NCI-H1105 treated with DMSO at 0.1 percent for 48 hours (cell line): ENCODE measurements at regions not wholly inside any gene's neighbourhood (a gene's known extent, or its start where the extent isn't known, plus 50 kb on each side); places are given as distances from the start of the nearest gene placed in this dataset.
A peak's percentile ranks its signal among the peaks of the same experiment; 100 is the strongest.

Experiments
- DNase-seq: peaks from one replicate; lab custom pipeline; 2025; lab: John Stamatoyannopoulos, UW

DNA sequence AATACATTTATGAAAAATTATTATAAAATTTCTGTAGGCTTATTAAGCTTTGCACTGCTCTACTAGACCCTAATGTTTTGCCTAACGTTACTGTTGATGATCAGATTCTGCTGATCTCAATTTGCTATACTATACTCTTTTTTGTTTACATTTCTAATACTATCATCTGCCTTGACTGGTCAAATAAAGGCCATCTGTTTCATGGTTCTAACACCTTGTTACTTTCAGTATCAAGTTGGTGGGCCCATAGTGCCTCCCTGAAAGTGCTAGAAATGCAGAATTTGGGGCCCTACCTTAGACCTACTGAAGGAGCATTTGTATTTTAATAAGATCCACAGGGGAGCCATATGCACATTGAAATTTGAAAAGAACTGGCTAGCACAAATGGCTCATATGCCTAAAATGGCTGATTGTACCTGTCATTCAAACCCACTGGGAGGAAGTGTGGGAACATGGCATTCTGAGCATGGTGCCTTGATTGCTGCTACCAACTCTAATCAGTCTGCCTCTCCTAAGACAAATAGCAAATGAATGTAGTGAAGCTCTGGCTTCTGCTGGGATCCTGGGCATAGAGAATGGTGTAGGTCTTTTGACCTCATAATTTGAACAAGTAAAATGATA lies 199.1 kb upstream of the BTBD3 start:
- DNase-seq, result no peak

DNA sequence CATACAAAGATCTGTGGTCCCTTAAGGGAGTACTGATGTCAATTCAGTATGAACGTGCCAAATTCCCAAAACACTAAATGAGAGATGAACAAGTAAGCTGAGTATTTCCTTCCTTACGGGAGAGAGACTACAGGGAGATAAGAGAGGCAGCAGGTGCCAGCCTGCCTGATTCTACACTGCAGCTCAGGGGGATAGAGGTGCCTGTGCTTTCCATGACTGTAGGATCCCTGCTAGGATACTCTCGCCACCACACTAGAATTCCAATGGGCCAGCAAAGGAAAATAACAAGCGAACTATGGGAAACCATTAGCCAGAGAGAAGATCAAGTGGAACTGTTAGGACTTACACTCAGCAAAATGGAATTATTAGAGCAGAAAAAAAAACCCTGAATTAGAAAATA lies 198.5 kb upstream of the BTBD3 start:
- no peak for DNase-seq

DNA sequence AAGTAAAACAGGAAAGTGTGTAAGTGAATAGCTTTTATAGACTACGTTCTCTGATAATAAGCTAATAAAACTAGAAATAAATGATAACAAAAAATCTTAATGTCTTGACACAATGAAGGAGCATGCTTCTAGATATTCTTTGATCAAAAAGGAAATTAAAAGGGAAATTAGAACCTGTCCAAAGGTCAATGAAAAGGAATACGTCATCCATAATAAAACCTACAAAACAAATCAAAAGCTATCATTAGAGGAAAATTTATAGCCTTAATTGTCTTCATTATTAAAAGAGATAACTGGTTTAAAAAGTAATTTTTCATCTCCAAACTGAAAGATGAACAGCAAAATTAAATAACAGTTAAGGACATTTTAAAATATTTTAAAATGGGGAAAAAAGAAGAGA lies 196.3 kb upstream of the BTBD3 start:
- DNase-seq, result no peak

DNA sequence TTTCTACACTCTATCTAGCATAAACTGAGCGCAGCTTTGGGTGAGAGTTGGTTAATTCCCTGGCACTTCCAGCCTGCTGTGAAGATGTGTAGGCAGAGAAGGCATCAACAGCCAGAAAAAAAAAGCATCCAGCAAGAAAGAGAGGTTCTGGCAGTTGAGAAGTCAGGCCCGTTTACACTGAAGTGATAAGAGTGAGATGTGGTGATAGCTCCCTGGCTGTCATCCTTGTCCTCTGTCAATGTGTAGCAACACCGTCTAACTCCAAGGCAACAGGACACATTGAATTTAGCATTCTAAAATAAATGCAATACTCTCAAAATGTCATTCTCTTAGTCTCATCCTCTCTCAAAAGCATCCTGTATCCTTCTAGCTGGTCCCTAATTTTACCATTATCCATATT lies 193.6 kb upstream of the BTBD3 start:
- DNase-seq, result no peak

DNA sequence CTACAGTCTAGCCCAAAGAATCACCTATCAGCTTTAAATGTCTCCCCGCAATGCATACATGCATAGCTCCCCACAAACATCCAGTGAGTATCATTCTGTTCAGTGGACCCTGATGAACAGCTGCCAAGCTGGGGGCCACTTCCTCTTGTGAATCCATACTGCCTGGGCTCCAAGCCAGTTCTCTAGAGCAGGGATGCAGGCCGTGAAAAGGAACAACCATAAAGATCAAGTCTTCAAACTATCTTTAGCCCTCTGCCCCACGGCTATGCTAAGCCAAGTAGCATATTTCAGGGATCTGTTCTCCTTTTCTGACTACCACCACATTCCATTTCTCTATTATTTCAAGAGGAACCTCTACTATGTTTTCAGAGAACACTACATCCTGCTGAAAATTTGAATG lies 191.7 kb upstream of the BTBD3 start:
- peak; percentile 89 for DNase-seq

DNA sequence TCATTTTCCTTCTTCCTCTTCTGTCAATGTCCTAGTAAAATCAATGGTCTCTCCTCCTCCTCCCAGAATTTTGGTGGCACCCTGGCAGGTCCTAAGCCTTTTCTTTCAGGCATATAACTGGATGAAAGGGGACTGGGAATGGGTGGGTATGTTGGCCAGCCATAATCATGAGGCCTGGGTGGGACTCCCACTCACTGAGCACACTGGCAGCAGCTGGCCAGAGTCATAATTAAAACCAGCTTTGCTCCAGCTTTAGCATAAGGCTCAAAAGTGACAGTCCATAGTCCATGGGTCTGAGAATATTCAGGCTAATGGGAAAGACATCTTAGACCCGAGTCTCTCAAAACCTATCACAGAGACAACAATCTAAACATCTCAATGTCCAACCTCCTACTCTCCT lies 190.0 kb upstream of the BTBD3 start:
- DNase-seq, result no peak

DNA sequence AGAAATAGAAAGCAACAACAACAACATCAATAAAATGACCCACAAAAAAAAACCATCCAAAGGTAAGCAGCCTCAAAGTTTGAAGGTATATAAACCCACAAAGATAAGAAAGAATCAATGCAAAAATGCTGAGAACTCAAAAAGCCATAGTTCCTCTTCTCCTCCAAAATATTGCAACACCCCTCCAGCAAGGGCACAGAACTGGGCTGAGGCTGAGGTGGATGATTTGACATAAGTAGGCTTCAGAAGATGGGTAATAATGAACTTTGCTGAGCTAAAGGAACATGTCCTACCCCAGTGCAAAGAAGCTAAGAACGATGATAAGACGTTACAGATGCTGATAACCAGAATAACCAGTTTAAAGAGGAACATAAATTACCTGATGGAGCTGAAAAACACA lies 188.8 kb upstream of the BTBD3 start:
- no peak for DNase-seq

DNA sequence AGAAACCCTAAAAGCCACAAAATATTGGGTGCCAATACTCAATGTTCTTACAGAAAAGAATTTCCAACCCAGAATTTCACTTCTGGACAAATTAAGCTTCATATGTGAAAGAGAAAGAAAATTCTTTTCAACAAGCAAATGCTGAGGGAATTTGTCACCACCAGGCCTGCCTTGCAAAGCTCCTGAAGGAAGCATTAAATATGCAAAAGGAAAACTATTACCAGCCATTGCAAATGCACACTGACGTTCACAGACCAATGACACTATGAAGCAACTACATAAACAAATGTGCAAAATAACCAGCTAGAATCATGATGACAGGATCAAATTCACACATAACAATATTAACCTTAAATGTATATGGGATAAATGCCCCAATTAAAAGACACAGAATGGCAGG lies 187.9 kb upstream of the BTBD3 start:
- DNase-seq, result no peak

DNA sequence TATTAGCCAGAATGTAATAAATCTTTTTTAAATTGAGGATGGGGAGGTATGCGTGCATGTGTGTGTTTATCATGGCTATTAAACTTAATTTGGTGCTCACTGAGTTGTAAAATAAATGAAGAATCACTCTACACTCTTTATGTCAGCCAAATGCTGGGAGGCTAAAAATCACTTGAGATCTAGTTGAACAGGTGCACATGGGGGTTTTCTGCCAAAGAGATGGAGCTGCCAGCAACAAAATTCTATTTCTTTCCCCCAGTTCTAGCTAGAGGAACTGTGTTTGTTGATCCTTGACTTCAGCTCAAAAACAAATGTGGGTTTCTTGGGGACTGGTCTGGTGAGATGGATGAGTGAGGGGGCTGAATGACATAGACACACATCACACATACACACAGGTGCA lies 183.3 kb upstream of the BTBD3 start:
- peak; percentile 97 for DNase-seq

DNA sequence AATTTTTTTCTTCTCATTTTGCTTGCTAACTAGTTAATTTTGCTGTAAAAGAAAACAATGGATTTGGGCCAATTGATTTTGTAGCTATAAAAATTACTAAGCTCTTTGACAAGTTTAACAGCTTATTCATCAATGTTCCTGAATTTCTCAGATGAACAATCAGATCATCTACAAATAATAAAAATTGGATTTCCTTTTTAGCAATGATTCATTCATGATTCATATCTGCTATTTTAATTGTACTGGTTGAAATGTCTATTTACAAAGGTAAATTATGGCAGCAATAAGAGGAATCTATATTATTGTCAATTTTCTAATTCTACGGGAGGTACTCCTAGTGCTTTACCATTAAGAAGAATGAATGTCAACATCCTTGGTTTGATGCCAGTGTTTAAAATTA lies 178.8 kb upstream of the BTBD3 start:
- no peak for DNase-seq

DNA sequence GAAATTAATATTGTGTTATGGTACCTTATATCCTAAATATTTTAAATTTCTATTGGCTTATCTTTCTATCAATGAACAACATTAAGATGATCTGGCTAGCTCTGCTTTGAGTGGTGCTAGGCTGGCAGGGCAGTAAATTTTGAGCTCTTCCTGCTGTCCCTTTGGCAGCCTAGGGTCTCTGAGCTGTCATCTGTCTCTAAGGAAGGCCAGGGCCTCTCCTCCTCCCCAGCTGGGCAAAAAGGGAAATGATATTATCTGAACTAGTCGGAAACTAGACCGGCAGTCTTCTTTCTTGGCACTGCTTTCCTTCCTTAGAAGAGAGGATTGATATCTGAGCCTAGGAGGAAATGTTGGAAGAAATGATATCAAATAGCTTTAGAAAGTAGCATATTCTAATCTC lies 176.7 kb upstream of the BTBD3 start:
- DNase-seq, result no peak

DNA sequence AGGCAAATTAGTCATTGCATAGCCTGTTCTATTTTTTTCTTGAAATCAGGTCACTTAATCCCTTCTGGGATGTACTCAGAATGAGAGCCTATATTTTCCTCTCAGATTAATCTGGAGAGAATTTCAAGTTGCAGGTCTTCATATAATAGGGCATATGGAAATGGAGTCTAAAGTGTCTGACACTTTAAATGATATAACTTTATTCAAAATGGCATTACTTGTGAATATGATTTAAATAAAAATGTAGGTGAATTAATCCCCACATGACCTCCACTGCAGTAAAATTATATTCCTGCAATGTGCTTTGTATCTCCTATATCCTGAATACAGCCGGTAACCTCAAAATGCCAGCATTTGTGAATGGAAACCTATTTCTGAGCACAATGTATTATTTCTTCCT lies 172.5 kb upstream of the BTBD3 start:
- DNase-seq, result no peak

DNA sequence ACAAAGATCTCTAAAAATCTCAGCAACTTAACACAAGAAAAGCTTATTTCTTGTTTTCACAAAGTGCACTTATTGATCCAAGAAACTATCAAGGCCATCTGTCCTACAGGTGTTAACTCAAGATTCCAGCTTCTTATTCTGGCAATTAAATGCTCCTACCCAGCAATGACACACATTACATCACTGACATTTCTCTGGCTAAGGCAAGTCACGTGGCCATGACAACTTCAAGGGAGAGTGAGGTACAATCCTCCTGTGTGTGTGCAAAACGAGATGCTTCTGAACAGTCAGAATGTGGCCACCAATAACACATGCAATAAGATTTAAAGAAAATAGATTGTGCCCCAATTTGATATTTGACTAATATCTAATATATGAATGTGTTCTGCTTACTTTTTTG lies 169.3 kb upstream of the BTBD3 start:
- no peak for DNase-seq

DNA sequence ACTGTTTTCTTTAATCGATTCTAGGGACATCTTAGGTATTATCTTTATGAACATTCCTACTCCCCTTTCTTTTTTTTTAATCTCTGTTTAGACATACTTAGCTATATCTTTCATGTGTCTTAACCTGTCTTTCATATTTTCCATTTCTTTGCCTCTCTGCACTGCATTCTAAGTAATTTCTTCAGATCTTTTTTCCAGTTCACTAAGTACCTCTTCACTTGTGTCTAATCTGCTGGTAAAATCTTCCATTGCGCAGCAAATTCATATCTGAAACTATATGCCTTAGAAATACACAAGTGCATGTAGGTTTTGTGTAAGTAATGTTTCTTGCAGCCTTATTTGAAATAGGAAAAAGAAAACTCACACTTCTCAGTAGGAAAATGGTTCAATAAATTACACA lies 165.4 kb upstream of the BTBD3 start:
- DNase-seq, result no peak

DNA sequence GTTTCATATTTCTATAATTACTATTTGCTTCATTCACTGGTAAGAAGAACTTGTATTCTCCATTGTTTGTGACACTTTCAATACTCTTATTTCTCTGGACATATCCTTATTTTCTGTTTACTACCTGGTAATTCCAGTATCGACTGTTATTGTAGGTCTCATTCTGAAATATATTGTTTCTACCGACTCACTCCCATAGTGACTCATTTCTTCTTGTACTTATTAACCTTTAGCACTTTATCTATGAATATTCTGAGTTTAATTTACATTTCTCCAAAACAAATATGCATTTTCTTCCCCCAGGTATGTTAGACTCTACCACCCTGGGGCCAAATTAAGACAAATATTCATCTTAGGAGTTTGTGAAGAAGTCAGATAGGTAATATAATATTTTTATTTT lies 164.5 kb upstream of the BTBD3 start:
- no peak for DNase-seq

DNA sequence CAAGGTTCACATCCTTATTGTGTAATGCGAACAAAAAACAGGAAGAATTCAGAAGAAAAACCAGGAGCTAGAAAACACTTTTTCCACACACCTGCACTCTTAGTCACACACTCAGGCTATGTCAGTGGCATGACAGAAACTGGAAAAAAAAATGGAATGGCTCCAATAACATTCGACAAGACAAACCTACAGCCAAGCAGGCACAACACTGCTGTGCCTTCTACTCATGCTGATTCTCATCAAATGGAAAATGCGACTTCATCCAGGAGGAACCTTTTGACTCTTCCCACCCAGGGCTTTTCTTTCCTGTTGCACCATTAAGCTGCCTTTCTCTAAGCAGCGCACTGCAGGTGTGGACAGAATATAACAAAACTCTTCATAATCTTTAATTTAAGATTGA lies 163.2 kb upstream of the BTBD3 start:
- no peak for DNase-seq

DNA sequence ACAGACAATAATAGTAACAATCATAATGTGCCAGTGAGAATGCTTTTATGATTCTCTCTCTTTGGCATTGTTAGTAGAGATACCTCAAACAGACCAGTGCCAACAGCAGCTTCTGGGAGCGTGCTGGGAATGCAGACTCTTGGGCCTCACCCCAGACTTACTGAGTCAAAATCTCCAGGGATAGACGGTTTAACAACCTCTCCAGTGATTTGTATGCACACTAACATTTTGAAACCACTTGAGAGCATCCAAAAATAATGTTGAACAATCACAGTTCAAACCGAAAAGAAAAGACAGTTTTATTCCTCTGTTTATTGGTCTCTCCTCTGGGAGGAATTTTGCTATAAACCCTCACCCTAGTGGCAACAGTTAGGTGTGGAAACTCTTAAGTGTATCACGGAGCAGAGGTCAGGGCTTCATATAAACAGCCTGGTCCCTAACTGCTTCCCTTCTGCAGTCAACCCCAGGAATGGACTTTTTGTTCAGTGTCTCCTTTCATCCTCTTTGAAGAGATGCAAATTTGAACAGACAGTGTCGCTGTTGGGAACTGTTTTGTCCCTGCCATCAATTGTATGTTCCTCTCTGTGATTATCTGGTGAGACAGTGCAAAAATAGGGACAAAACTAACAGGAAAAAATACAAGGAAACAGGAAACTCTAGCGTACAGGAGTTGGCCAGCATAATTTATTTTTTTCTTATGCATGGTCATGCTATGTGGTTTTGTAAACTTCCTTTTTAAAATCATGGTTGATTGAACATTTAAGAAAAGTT lies 162.4 kb upstream of the BTBD3 start:
- no peak for DNase-seq

DNA sequence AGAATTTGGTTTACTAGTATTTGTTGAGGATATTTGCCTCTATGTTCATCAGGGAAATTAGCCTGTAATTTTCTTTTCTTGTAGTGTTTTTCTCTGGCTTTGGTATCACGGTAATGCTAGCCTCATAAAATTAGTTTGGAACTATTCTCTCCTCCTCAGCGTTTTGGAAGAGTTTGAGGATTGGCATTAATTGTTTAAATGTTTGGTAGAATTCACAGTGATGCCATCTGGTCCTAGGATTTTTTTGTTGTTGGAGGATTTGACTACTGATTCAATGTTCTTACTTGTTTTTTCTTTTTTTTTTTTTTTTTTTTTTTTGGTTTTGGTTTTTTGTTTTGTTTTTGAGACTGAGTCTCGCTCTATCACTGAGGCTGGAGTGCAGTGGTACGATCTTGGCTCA lies 156.2 kb upstream of the BTBD3 start:
- no peak for DNase-seq

DNA sequence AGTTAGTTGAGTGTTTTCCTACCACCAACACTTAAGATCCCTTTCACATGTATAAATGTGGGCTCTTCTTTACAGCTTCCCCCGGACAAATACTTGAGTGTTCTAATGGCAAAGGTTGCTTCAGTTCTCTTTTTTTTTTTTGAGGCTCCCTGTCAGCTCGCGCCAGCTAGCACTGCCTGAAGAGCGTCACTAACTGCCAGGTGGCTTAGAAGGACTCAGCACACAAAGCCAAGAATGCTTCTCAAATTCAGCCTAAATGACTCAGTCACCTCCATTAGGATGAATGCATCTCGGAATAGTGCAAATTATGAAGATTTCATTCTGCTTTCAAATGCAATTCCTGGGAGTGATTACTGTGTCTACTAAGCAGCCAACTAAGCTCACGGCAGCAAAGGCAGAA lies 150.7 kb upstream of the BTBD3 start:
- DNase-seq, result peak; percentile 93

DNA sequence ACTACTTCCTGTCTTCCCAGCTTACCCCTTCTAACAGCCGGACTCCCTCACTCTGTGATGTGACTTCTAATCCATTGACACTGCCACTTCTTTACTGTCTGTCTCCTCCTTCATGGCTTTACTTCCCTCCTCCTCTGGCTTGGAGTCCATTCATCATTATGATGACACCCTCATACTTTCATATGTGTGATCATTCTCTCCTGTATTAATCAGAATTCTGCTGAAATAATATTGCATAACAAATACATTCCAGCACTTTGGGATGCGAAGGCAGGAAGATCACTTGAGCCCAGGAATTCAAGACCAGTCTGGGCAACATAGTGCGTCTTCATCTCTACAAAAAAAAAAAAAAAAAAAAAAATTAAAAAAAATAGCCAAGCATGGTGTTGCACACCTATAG lies 147.9 kb upstream of the BTBD3 start:
- DNase-seq, result no peak

DNA sequence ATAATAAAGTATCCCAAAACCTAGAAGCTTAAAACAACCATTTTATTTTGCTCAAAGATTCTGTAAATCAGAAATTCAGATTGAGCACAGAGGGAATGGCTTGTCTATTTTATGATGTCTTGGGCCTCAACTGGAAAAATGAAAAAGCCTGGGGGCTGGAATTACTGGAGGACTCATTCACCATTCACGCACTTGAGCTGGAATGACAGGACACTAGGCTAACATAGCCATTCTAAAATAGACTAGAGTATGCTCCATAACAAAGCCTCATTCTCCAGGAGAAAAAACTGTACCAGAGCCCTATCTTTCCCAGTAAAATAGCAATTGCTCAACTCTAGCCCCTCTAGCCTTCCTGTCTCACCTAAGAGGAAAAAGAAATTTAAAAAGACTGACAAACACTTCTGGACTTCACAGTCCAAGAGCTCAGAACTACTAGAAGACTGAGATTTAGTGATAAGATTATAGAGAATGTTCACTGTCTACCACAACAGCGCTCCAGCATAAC lies 145.4 kb upstream of the BTBD3 start:
- no peak for DNase-seq

DNA sequence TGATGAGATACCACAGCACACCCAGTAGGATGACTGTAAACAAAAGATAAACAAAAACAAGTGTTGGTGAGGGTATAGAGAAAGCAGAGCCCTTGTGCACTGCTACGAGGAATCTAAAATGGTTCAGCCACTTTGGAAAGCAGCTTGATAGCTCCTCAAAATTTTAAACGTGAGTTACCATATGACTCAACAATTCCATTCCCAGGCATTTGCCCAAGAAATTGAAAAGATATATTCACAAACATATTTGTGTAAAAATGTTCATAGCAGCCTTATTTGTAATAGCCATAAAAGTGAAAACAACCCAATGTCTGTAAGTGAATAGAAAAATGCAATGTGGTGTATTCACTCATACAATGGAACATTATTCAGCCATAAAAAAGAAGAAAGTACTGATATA lies 141.0 kb upstream of the BTBD3 start:
- DNase-seq, result no peak

DNA sequence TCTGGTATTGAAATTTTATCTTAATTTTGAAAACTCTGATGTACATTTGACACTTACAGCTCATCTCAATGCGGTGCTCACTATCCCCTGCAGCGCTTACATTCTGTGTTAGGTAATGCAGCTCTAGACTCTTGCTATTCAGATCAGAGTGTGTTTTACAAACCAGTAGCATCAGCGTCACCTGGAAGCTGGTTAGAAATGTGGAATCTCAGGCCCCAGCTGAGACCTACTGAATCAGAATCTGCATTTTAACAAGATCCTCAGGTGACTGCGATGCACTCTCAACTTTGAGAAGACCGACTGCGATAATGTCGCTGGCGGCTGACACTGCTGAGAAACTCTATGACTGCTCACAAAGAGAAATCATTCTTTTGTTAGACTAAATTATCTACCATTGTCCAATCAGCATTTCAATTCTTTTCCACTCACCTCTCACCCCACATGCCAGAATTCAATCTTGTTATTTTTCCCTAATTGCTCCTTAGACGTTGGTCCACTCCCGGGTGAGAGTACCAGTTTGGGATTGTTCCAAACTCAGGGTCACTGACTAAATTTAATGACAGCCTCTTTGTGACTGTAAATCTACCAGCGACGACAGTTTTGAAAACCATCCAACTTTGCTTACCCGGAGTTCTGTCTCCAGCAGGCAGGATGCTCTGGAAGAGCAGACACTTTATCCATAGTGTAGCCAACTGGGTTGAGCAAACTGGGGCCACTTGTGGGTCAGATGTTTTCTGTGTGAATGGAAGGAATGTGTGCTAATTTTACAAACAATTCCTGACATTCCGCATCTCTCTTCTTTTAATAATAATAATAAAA lies 140.1 kb upstream of the BTBD3 start:
- peak; percentile 98 for DNase-seq
